HAP-1 (cell line): ENCODE measurements at regions not wholly inside any gene's neighbourhood (a gene's known extent, or its start where the extent isn't known, plus 50 kb on each side); places are given as distances from the start of the nearest gene placed in this dataset.
"Not testable (repeated sequence)": the region's sequence is repeated elsewhere in the genome, so short reads cannot be mapped to it uniquely, and the experiment has no call there.

Experiments
- DNase-seq, 2 experiments: peaks; one replicate each; pipeline ENCODE4 v3.0.0-alpha.2; 2016 to 2020; ENCODE audit warnings: low spot score in 2 of 2
- H3K27me3 ChIP-seq: fragments of 250-450 bp; sonication (Bioruptor Pico); 2 replicates; pipeline ENCODE4 v1.5.1; 2020; ENCODE audit warnings: low read depth, mild to moderate bottlenecking, moderate library complexity
- H3K36me3 ChIP-seq: fragments of 250-450 bp; sonication (Bioruptor Pico); replicated peaks from 2 replicates; pipeline ENCODE4 v1.5.1; 2020; ENCODE audit warnings: mild to moderate bottlenecking
- H3K4me1 ChIP-seq: fragments of 250-450 bp; sonication (Bioruptor Pico); 2 replicates; pipeline ENCODE4 v1.5.1; 2020; ENCODE audit warnings: mild to moderate bottlenecking
- H3K4me3 ChIP-seq: fragments of 250-450 bp; sonication (Bioruptor Pico); 2 replicates; pipeline ENCODE4 v1.5.1; 2020; ENCODE audit warnings: mild to moderate bottlenecking, moderate library complexity
- H3K9me3 ChIP-seq: fragments of 250-450 bp; sonication (Bioruptor Pico); 2 replicates; pipeline ENCODE4 v1.5.1; 2020; ENCODE audit warnings: mild to moderate bottlenecking, moderate library complexity
- in situ Hi-C: fragments of 300-500 bp; cut with MboI; formaldehyde crosslinking; loops from 3 replicates; pipeline ENCODE4 v1.14.3; 2020; ENCODE audit warnings: low sequenced_read_pairs, inconsistent platforms, mixed read lengths

DNA sequence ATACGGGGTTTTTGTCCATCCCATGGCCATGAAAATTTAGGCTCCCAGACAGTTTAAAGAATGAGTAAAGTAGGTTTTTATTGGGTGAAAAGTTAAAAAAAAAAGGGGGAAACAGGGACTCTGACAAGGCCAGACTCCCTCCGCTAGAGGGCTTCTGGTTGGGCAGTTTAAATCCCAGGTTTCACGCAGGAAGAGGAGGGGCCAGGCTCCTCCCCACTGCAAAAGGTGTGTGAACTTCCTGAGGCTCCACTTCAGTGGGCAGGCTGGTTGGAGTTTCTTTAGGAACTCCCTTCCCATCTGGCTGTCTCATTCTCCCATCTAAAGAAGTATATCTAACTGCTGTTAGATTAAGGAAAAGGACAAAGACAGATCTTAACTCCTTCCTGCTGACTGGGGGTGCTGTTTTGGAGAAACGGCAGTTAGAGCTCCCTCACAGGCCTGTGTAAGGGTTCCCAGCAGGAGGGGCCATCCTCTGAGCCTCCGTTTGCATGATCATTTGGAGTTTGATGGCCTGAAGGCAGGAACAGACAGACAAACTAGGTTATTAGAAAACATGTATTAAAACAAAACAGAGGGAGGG, 1160.7 kb downstream of the CNTNAP5 start:
- Histone ChIP-seq H3K36me3 (no peaks in the 10 kb centered on the region), H3K9me3 (no peaks in the 10 kb centered on the region), H3K4me1 (no peaks in the 10 kb centered on the region), H3K27me3 (no peaks in the 10 kb centered on the region), H3K4me3 (no peak overlapping the region)
- in situ Hi-C loops = no loop called here
- no peak for DNase-seq

- Histone ChIP-seq H3K36me3 (no peaks in the 10 kb centered on the region), H3K9me3 (no peaks in the 10 kb centered on the region), H3K27me3 (no peaks in the 10 kb centered on the region), H3K4me3 (no peak overlapping the region), H3K4me1 (no peaks in the 10 kb centered on the region)
- no peak for DNase-seq
- in situ Hi-C loops = no loop called here
Observed at GRCh38 chr2:125207431-125207830, 1182.3 kb downstream of the CNTNAP5 start.

DNA sequence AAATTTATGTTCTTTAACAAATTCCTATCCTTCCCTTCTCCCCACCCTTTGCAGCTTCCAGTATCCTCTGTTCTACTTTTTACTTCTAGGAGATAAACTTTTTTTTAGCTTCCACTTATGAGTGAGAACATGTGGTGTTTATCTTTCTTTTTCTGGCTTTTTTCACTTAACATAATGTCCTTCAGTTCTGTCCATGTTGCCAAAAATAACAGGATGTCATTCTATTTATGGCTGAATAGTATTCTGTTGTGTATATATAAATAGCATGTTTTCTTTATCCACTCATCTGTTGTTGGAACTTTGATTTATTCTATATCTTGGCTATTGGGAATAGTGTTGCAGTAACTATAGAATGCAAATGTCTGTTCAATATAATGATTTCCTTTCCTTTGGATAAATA, 1191.2 kb downstream of the CNTNAP5 start:
- in situ Hi-C loops = no loop called here
- no peaks in the 10 kb centered on the region for H3K9me3 ChIP-seq
- H3K27me3 ChIP-seq = no peaks in the 10 kb centered on the region
- no peak overlapping the region for H3K4me3 ChIP-seq
- no peaks in the 10 kb centered on the region for H3K36me3 ChIP-seq
- no peaks in the 10 kb centered on the region for H3K4me1 ChIP-seq
- DNase-seq = no peak

DNA sequence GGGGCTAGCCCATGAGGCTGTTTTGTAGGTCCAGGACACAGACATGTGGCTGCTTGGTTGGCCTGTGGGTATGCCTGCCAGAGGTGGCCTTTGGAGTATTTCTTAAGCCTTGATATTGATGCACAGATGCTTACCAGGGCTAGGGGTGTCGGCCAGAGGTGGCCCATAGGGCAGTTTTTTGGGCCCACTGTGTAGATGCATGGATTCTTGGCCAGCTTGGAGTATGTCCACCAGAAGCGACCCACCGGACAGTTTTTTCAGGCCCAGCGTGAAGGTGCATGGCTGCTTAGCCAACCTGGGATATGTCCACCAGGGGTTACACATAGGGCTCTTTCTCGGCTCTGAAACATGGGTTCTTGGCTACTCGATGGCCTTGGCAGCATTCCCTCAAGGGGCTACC, 1199.1 kb downstream of the CNTNAP5 start:
- Histone ChIP-seq H3K4me1 (no peaks in the 10 kb centered on the region), H3K27me3 (no peaks in the 10 kb centered on the region), H3K36me3 (no peaks in the 10 kb centered on the region), H3K4me3 (no peak overlapping the region), H3K9me3 (no peaks in the 10 kb centered on the region)
- DNase-seq = no peak
- in situ Hi-C loops = no loop called here

DNA sequence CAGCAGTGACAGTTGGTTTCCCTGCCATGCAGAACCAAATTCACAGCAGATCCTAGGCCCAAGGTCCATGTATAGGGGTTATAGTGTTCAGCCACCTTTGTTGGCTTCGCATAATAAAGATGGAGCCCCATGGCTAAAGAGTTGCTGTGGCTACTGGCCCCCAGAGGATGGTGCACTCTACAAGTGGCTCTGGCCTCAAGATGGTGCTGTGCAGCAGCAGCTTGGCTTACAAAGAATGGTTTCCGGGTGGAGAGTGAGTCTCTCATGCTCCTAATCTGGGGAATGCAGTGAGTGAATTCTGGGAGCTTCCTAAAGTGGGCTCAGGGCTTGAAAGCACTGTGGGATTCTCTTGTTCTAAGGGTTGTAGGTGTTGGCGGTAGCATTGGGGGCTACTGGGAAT, 1199.7 kb downstream of the CNTNAP5 start:
- in situ Hi-C loops = no loop called here
- DNase-seq = no peak

GRCh38 chr2:125227843-125228392, 1202.8 kb downstream of the CNTNAP5 start:
- no peak for DNase-seq
- Histone ChIP-seq H3K36me3 (no peaks in the 10 kb centered on the region), H3K27me3 (no peaks in the 10 kb centered on the region), H3K4me3 (no peak overlapping the region), H3K9me3 (no peaks in the 10 kb centered on the region), H3K4me1 (no peaks in the 10 kb centered on the region)
- in situ Hi-C loops = no loop called here

More for the DNA sequence above, 1199.7 kb downstream of the CNTNAP5 start:
- Histone ChIP-seq H3K36me3 (no peaks in the 10 kb centered on the region), H3K27me3 (no peaks in the 10 kb centered on the region), H3K4me1 (no peaks in the 10 kb centered on the region), H3K4me3 (no peak overlapping the region), H3K9me3 (no peaks in the 10 kb centered on the region)

DNA sequence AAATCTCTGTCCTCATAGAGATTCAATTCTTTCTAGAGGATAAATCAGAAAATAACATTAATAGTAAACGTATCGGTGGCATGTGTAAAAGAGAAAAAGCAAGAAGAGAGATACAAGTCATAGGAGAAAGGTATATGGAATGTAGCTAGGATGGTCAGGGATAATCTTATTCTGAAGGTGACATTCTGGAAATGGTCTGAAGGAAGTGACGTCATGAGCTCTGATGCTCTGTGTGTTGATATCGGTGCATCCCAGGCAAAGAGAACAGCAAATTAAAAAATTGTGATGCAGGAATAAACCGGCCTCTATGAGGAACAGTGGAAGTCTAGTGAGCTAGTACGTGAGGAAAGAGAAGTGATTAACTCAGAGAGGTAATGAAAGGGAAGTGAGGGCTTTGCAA, 1215.8 kb downstream of the CNTNAP5 start:
- no peak overlapping the region for H3K4me3 ChIP-seq
- DNase-seq = no peak
- H3K27me3 ChIP-seq = no peaks in the 10 kb centered on the region
- H3K36me3 ChIP-seq = no peaks in the 10 kb centered on the region
- H3K9me3 ChIP-seq = no peaks in the 10 kb centered on the region
- H3K4me1 ChIP-seq = no peaks in the 10 kb centered on the region
- in situ Hi-C loops = no loop called here

GRCh38 chr2:125243074-125243473, 1218.0 kb downstream of the CNTNAP5 start:
- Histone ChIP-seq H3K27me3 (no peaks in the 10 kb centered on the region), H3K9me3 (no peaks in the 10 kb centered on the region), H3K36me3 (no peaks in the 10 kb centered on the region), H3K4me3 (no peak overlapping the region), H3K4me1 (no peaks in the 10 kb centered on the region)
- in situ Hi-C loops = no loop called here
- no peak for DNase-seq

GRCh38 chr2:125254010-125254409, 1228.9 kb downstream of the CNTNAP5 start:
- in situ Hi-C loops = no loop called here
- no peaks in the 10 kb centered on the region for H3K9me3 ChIP-seq
- no peaks in the 10 kb centered on the region for H3K27me3 ChIP-seq
- no peak for DNase-seq
- no peaks in the 10 kb centered on the region for H3K36me3 ChIP-seq
- H3K4me3 ChIP-seq = no peak overlapping the region
- no peaks in the 10 kb centered on the region for H3K4me1 ChIP-seq

DNA sequence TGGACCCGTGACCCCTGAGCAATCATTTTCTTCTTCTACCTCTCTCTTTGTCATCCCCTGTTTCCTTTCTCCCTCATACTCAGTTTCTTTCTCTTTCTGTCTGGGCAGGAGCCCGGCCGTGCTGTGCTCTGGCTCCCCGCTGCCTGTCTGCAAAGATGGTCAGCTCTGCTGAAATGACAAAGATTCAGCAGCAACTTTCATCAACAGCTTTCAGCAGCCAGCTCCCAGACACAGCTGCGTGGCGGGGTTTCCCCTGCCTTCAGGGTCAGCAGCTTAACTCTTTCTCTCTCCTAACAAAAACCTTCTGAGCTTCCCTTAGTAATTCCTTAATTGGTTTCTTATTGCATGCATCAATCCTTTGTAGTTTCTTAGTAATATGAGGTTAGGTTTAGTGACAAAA, 1234.4 kb downstream of the CNTNAP5 start:
- Histone ChIP-seq H3K36me3 (no peaks in the 10 kb centered on the region), H3K4me1 (no peaks in the 10 kb centered on the region), H3K4me3 (no peak overlapping the region), H3K27me3 (no peaks in the 10 kb centered on the region), H3K9me3 (no peaks in the 10 kb centered on the region)
- in situ Hi-C loops = no loop called here
- no peak for DNase-seq

DNA sequence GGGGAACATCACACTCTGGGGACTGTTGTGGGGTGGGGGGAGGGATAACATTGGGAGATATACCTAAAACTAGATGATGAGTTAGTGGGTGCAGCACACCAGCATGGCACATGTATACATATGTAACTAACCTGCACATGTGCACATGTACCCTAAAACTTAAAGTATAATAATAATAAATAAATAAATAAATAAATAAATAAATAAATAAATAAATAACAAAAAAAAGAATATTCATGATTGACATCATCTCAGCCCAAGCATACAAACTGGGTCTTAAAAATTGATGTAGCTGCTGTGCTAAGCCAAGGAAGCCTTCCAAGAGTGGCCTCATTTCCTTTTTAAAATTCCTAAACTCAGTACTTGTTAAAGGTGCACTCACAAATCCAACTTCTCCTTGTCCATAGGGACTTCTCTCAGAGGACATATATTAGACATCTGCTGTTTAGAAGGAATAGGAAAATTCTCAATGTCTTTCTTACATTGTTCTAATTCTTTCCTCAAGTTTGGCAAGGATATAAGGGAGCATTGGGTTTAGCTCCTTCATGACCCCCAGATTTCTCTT, 1235.4 kb downstream of the CNTNAP5 start:
- H3K4me1 ChIP-seq, H3K4me3 ChIP-seq, DNase-seq, in situ Hi-C loops, H3K9me3 ChIP-seq, H3K36me3 ChIP-seq, H3K27me3 ChIP-seq: not testable (repeated sequence)

DNA sequence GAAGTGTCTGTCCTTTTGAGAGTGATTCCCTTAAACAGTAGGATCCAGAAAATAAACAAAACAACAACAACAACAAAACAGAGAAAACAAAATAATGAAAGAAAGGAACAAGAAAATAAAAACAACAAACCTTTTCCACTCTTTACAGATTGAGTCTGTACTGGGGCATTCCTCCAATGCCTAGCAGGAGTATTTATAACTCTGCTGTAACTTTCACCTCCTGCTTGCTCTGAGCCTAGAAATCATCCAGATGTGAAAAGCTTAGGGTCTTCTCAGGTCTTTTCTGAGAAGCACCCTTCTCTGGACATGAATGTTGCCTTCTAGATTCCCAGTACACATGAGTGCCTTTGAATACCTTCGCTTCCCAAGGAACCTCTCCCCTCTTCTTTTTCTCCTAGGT, 1239.4 kb downstream of the CNTNAP5 start:
- H3K4me3 ChIP-seq = no peak overlapping the region
- in situ Hi-C loops = no loop called here

DNA sequence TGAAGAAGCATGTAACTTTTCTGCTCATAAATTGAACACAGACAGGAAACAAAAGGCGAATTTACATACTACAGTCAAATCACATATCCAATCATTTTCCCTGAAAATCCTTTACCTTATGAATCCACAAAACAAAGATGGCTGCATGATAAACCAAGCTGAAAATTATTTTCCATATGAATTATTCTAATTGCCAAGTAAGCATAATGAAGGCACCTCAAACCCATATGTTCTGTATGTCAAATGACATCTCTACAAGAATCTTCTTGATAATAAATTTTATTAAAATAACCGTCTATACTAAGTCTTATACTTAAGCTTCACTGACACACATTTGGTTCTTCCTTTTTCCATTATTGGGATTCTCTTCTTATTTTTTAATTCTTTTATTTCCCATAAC, 1242.6 kb downstream of the CNTNAP5 start:
- in situ Hi-C loops = no loop called here
- no peak for DNase-seq
- H3K4me1 ChIP-seq = no peaks in the 10 kb centered on the region
- no peaks in the 10 kb centered on the region for H3K27me3 ChIP-seq
- no peak overlapping the region for H3K4me3 ChIP-seq
- H3K36me3 ChIP-seq = no peaks in the 10 kb centered on the region
- H3K9me3 ChIP-seq = peaks cover 2% of the 10 kb centered on the region; the same call in 1 of the 2 replicates

More for the DNA sequence above, 1239.4 kb downstream of the CNTNAP5 start:
- no peak for DNase-seq
- Histone ChIP-seq H3K27me3 (no peaks in the 10 kb centered on the region), H3K4me1 (no peaks in the 10 kb centered on the region), H3K9me3 (0 out of 2 replicates have a peak, but pooled peaks cover 2% of the 10 kb centered on the region), H3K36me3 (no peaks in the 10 kb centered on the region)

DNA sequence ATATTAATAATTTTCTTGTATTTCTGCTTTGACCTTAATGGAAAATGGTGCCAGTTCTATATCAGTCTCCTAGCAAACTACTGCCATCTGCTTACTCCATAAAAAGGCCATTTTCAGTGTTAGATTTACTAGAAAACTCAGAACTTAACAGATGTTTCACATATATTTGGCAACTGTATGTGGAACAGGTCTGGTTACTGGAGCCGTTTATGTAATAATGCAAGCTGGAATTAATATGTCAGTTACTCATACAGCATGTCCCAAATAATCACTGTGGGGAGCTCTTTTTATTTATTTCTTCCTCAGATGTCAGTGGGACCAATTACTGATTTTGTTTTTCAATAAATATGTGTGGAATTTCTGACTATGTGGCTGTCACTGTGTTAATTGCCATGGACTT, 1247.6 kb downstream of the CNTNAP5 start:
- H3K4me1 ChIP-seq = no peaks in the 10 kb centered on the region
- H3K27me3 ChIP-seq = no peaks in the 10 kb centered on the region
- H3K9me3 ChIP-seq = no peaks in the 10 kb centered on the region; the same call in 1 of the 2 replicates
- H3K36me3 ChIP-seq = no peaks in the 10 kb centered on the region
- in situ Hi-C loops = no loop called here
- H3K4me3 ChIP-seq = no peak overlapping the region
- no peak for DNase-seq
